ENCODE measurements at regions not wholly inside any gene's neighbourhood (a gene's known extent, or its start where the extent isn't known, plus 50 kb on each side); places are given as distances from the start of the nearest gene placed in this dataset.

- Histone ChIP-seq H3K9ac (ENCODE audit: low read length) (no peak overlapping the region), H2AFZ (ENCODE audit: low read depth, low read length) (no peak overlapping the region), H3K36me3 (ENCODE audit: insufficient read depth, low read length) (no peaks in the 10 kb centered on the region), H3K9me3 (ENCODE audit: low read length) (no peaks in the 10 kb centered on the region), H3K79me2 (replicated peaks; ENCODE audit: insufficient read depth, low read length) (no peaks in the 10 kb centered on the region), H3K4me2 (ENCODE audit: low read length) (no peak overlapping the region), H3K4me3 (ENCODE audit: low read length) (no peak overlapping the region), H3K27ac (ENCODE audit: low read length) (no peak overlapping the region), H3K27me3 (ENCODE audit: insufficient read depth, low read depth, low read length) (no peaks in the 10 kb centered on the region), H4K20me1 (ENCODE audit: insufficient read depth) (no peaks in the 10 kb centered on the region), H3F3A (ENCODE audit: insufficient read depth, low read length, poor library complexity, severe bottlenecking) (no peaks in the 10 kb centered on the region), H3K9me2 (ENCODE audit: insufficient read depth, low read length) (no peaks in the 10 kb centered on the region)
- TF ChIP-seq TAF1 (IDR thresholded peaks at IDR 0.05; ENCODE audit: low read depth) (no peak), MXI1 (conservative IDR thresholded peaks at IDR 0.05; ENCODE audit: poor library complexity, severe bottlenecking) (no peak), REST (IDR thresholded peaks at IDR 0.05; ENCODE audit: borderline replicate concordance) (no peak), EP300 (conservative IDR thresholded peaks at IDR 0.05; ENCODE audit: poor library complexity, severe bottlenecking) (no peak), CTCF (IDR thresholded peaks at IDR 0.05; ENCODE audit: poor library complexity, severe bottlenecking) (no peak)
Observed at GRCh38 chr3:110901536-110901935, 170.1 kb upstream of the NECTIN3 start.

- no peaks in the 10 kb centered on the region for H3K79me2 ChIP-seq (replicated peaks; ENCODE audit: insufficient read depth, low read length)
- H3K9me2 ChIP-seq (ENCODE audit: insufficient read depth, low read length), result no peaks in the 10 kb centered on the region
Observed at GRCh38 chr3:110902453-110903085, 169.0 kb upstream of the NECTIN3 start.

More at GRCh38 chr3:110902453-110903085, 169.0 kb upstream of the NECTIN3 start:
- no peak overlapping the region for H3K27ac ChIP-seq (ENCODE audit: low read length)
- H3F3A ChIP-seq (ENCODE audit: insufficient read depth, low read length, poor library complexity, severe bottlenecking), result no peaks in the 10 kb centered on the region
- H3K9me3 ChIP-seq (ENCODE audit: low read length), result no peaks in the 10 kb centered on the region
- H3K27me3 ChIP-seq (ENCODE audit: insufficient read depth, low read depth, low read length), result no peaks in the 10 kb centered on the region
- no peak overlapping the region for H3K9ac ChIP-seq (ENCODE audit: low read length)
- H3K36me3 ChIP-seq (ENCODE audit: insufficient read depth, low read length), result no peaks in the 10 kb centered on the region
- H3K4me2 ChIP-seq (ENCODE audit: low read length), result no peak overlapping the region
- no peak overlapping the region for H3K4me3 ChIP-seq (ENCODE audit: low read length)
- no peaks in the 10 kb centered on the region for H4K20me1 ChIP-seq (ENCODE audit: insufficient read depth)
- H2AFZ ChIP-seq (ENCODE audit: low read depth, low read length), result no peak overlapping the region
- no peak for TF ChIP-seq RAD21 (conservative IDR thresholded peaks at IDR 0.05)
- no peak for TF ChIP-seq TAF1 (IDR thresholded peaks at IDR 0.05; ENCODE audit: low read depth)
- no peak for TF ChIP-seq POLR2AphosphoS5 (IDR thresholded peaks at IDR 0.05)
- no peak for TF ChIP-seq REST (IDR thresholded peaks at IDR 0.05; ENCODE audit: borderline replicate concordance)
